ENCODE measurements at regions not wholly inside any gene's neighbourhood (a gene's known extent, or its start where the extent isn't known, plus 50 kb on each side); places are given as distances from the start of the nearest gene placed in this dataset.
"Not testable (repeated sequence)": the region's sequence is repeated elsewhere in the genome, so short reads cannot be mapped to it uniquely, and the experiment has no call there.

DNA sequence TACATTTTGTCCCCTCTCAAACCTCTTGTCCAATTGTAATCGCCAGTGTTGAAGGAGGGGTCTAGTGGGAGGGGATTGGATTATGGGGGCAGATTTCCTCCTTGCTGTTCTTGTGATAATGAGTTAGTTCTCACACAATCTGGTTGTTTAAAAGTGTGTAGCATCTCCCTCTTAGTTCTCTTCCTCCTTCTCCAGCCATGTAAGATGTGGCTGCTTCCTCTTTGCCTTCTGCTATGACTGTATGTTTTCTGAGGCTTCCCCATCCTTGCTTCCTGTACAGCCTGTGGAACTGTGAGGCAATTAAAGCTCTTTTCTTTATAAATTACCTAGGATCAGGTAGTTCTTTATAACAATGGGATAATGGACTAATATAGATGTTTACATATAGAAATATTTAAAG is 162.3 kb upstream of the C1QTNF3 start:
- CTCF ChIA-PET; dilution Hi-C loops (cut with MboI; ENCODE audit: extremely low pct_ligation_motif_present, low sequenced_read_pairs); H3K9me1 ChIP-seq (replicated peaks; ENCODE audit: control insufficient read depth, extremely low read depth, insufficient read depth, low read length); H3K36me3 ChIP-seq (ENCODE audit: control insufficient read depth in 2 of 2, extremely low read depth in 1 of 2, insufficient read depth in 2 of 2, low read length in 2 of 2); FAIRE-seq; intact Hi-C loops (cut with micrococcal nuclease); H3K79me2 ChIP-seq (ENCODE audit: control insufficient read depth, insufficient read depth, low read length); H3K9me3 ChIP-seq (replicated peaks; ENCODE audit: control insufficient read depth, insufficient read depth, low read length); BruUV-seq (replicated peaks); H3K4me3 ChIP-seq (replicated peaks in 1 of 3; ENCODE audit: insufficient read depth in 1 of 3, low read depth in 1 of 3, low read length in 3 of 3); H3K27me3 ChIP-seq (ENCODE audit: control insufficient read depth in 2 of 2, insufficient read depth in 2 of 2, low read length in 2 of 2); DNase-seq (ENCODE audit: low read depth, low spot score); H4K20me1 ChIP-seq (replicated peaks; ENCODE audit: control insufficient read depth, extremely low read depth, insufficient read depth, low read length); POLR2A ChIA-PET; H2AFZ ChIP-seq (ENCODE audit: low read depth, low read length); H3K4me1 ChIP-seq (ENCODE audit: control insufficient read depth, extremely low read depth, insufficient read depth, low read length); H3K27ac ChIP-seq (ENCODE audit: insufficient read depth, low read depth, low read length); H3K9ac ChIP-seq (replicated peaks; ENCODE audit: extremely low read depth, insufficient read depth, low read length); H3K4me2 ChIP-seq (ENCODE audit: insufficient read depth, low read length): not testable (repeated sequence)

DNA sequence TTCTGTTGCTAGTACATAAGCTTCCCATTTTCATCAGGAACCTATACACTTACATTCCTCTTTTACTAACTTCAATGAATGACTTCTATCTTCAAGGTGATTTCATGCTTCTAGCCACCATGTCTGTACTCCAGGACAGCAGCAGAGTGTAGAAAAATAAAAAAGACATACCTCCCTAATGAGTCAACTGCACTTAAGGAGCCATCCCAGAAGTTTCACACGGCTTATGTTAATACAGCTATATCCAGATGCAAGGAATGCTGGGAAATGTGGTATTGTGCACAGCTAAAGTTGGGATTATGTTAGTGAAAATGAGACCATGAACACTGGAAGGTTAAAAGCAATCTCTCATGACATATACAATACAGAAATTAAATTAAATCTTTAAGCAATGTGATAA is 174.4 kb upstream of the C1QTNF3 start:
- H3K27ac ChIP-seq (ENCODE audit: insufficient read depth, low read depth, low read length); H2AFZ ChIP-seq (ENCODE audit: low read depth, low read length); FAIRE-seq; H3K4me2 ChIP-seq (ENCODE audit: insufficient read depth, low read length); H3K27me3 ChIP-seq (ENCODE audit: control insufficient read depth in 2 of 2, insufficient read depth in 2 of 2, low read length in 2 of 2); H3K36me3 ChIP-seq (ENCODE audit: control insufficient read depth in 2 of 2, extremely low read depth in 1 of 2, insufficient read depth in 2 of 2, low read length in 2 of 2); intact Hi-C loops (cut with micrococcal nuclease); H3K9ac ChIP-seq (replicated peaks; ENCODE audit: extremely low read depth, insufficient read depth, low read length); DNase-seq (ENCODE audit: low read depth, low spot score); dilution Hi-C loops (cut with MboI; ENCODE audit: extremely low pct_ligation_motif_present, low sequenced_read_pairs); BruUV-seq (replicated peaks); H3K9me1 ChIP-seq (replicated peaks; ENCODE audit: control insufficient read depth, extremely low read depth, insufficient read depth, low read length); POLR2A ChIA-PET; CTCF ChIA-PET; H3K9me3 ChIP-seq (replicated peaks; ENCODE audit: control insufficient read depth, insufficient read depth, low read length); H3K4me1 ChIP-seq (ENCODE audit: control insufficient read depth, extremely low read depth, insufficient read depth, low read length); H4K20me1 ChIP-seq (replicated peaks; ENCODE audit: control insufficient read depth, extremely low read depth, insufficient read depth, low read length); H3K79me2 ChIP-seq (ENCODE audit: control insufficient read depth, insufficient read depth, low read length); H3K4me3 ChIP-seq (replicated peaks in 1 of 3; ENCODE audit: insufficient read depth in 1 of 3, low read depth in 1 of 3, low read length in 3 of 3): not testable (repeated sequence)

DNA sequence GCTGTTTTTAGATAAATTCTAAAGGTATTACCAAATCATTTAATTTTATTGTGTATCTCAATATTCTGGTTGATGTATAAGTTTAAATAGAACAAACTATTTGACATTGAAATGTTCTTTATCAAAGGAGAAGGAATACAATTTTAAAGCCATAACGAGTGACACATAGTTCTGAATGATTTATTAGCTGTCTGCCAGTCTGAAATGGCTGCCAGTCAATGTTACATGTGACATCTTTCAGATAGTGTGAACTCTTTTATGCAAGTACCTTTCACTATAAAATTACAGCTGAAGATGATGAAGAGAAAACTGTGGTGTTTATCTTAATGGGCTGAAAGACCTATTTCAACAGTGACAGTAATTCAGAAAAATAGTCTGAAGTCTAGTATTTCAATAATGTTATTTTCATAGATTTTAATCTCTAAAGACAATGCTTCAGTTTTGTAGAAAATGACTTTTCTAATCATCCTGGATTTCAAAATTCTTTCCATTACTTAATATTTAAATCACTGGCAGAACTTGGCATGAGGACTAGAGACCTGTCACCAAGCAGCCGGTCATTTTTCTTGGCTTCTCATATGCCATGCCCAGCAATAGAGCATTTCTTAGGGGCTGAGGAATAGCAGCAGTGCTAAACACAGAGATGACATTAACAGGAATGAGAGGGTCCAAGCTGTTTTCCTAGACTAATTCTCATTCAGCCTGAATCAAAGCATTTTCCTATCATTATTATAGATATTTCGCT is 178.5 kb upstream of the C1QTNF3 start:
- CTCF ChIA-PET; H3K4me1 ChIP-seq (ENCODE audit: control insufficient read depth, extremely low read depth, insufficient read depth, low read length); H4K20me1 ChIP-seq (replicated peaks; ENCODE audit: control insufficient read depth, extremely low read depth, insufficient read depth, low read length); H3K36me3 ChIP-seq (ENCODE audit: control insufficient read depth in 2 of 2, extremely low read depth in 1 of 2, insufficient read depth in 2 of 2, low read length in 2 of 2); H3K9ac ChIP-seq (replicated peaks; ENCODE audit: extremely low read depth, insufficient read depth, low read length); intact Hi-C loops (cut with micrococcal nuclease); FAIRE-seq; H3K4me2 ChIP-seq (ENCODE audit: insufficient read depth, low read length); H3K4me3 ChIP-seq (replicated peaks in 1 of 3; ENCODE audit: insufficient read depth in 1 of 3, low read depth in 1 of 3, low read length in 3 of 3); H2AFZ ChIP-seq (ENCODE audit: low read depth, low read length); POLR2A ChIA-PET; dilution Hi-C loops (cut with MboI; ENCODE audit: extremely low pct_ligation_motif_present, low sequenced_read_pairs); H3K9me3 ChIP-seq (replicated peaks; ENCODE audit: control insufficient read depth, insufficient read depth, low read length); H3K27ac ChIP-seq (ENCODE audit: insufficient read depth, low read depth, low read length); H3K27me3 ChIP-seq (ENCODE audit: control insufficient read depth in 2 of 2, insufficient read depth in 2 of 2, low read length in 2 of 2); BruUV-seq (replicated peaks); H3K9me1 ChIP-seq (replicated peaks; ENCODE audit: control insufficient read depth, extremely low read depth, insufficient read depth, low read length); H3K79me2 ChIP-seq (ENCODE audit: control insufficient read depth, insufficient read depth, low read length): not testable (repeated sequence)
- DNase-seq (ENCODE audit: low read depth, low spot score) = peak; percentile 4

DNA sequence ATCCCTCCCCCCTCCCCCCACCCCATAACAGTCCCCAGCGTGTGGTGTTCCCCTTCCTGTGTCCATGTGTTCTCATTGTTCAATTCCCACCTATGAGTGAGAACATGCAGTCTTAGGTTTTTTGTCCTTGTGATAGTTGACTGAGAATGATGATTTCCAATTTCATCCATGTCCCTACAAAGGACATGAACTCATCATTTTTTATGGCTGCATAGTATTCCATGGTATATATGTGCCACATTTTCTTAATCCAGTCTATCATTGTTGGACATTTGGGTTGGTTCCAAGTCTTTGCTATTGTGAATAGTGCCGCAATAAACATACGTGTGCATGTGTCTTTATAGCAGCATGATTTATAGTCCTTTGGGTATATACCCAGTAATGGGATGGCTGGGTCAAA is 180.1 kb upstream of the C1QTNF3 start:
- H3K27ac ChIP-seq (ENCODE audit: insufficient read depth, low read depth, low read length); intact Hi-C loops (cut with micrococcal nuclease); H4K20me1 ChIP-seq (replicated peaks; ENCODE audit: control insufficient read depth, extremely low read depth, insufficient read depth, low read length); H3K4me3 ChIP-seq (replicated peaks in 1 of 3; ENCODE audit: insufficient read depth in 1 of 3, low read depth in 1 of 3, low read length in 3 of 3); H3K36me3 ChIP-seq (ENCODE audit: control insufficient read depth in 2 of 2, extremely low read depth in 1 of 2, insufficient read depth in 2 of 2, low read length in 2 of 2); DNase-seq (ENCODE audit: low read depth, low spot score); CTCF ChIA-PET; POLR2A ChIA-PET; H3K9me1 ChIP-seq (replicated peaks; ENCODE audit: control insufficient read depth, extremely low read depth, insufficient read depth, low read length); FAIRE-seq; H3K79me2 ChIP-seq (ENCODE audit: control insufficient read depth, insufficient read depth, low read length); H3K4me2 ChIP-seq (ENCODE audit: insufficient read depth, low read length); H3K27me3 ChIP-seq (ENCODE audit: control insufficient read depth in 2 of 2, insufficient read depth in 2 of 2, low read length in 2 of 2); H3K9me3 ChIP-seq (replicated peaks; ENCODE audit: control insufficient read depth, insufficient read depth, low read length); H2AFZ ChIP-seq (ENCODE audit: low read depth, low read length); H3K9ac ChIP-seq (replicated peaks; ENCODE audit: extremely low read depth, insufficient read depth, low read length); H3K4me1 ChIP-seq (ENCODE audit: control insufficient read depth, extremely low read depth, insufficient read depth, low read length); BruUV-seq (replicated peaks); dilution Hi-C loops (cut with MboI; ENCODE audit: extremely low pct_ligation_motif_present, low sequenced_read_pairs): not testable (repeated sequence)
